GM23248 (cell line): ENCODE measurements at regions not wholly inside any gene's neighbourhood (a gene's known extent, or its start where the extent isn't known, plus 50 kb on each side); places are given as distances from the start of the nearest gene placed in this dataset.

Experiments used
- EZH2 ChIP-seq: fragments of 200-600 bp; sonication (generic); IDR thresholded peaks from 2 replicates; pipeline ENCODE4 v1.6.1; 2018; ENCODE audit warnings: antibody characterized with exemption, mild to moderate bottlenecking; ENCODE audit not compliant: insufficient read depth, poor library complexity, severe bottlenecking
- EZH2phosphoT487 ChIP-seq: fragments of 200-600 bp; sonication (generic); IDR thresholded peaks from 2 replicates; pipeline ENCODE4 v1.6.1; 2018; ENCODE audit warnings: antibody characterized with exemption, moderate library complexity, mild to moderate bottlenecking, low read depth; ENCODE audit not compliant: insufficient read depth

DNA sequence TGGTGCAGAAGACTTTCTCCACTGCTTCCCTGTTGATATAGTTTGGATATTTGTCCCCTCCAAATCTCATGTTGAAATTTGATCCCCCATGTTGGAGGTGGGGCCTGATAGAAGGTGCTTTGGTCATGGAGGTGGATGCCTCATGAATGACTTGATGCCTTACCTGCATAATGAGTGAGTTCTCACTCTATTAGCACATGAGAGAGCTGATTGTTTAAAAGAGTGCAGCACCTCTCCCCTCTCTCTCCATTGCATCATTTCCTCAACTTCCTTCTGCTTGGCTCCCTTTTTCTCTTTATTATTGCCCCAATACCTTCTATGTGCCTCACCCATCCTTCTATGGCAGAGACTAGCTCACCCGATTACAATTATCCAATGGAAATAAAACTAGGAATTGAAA lies 90.8 kb upstream of the COX10 start:
- no peak for TF ChIP-seq EZH2phosphoT487
- TF ChIP-seq EZH2 = no peak
